NCI-H1417 (cell line): ENCODE measurements at regions not wholly inside any gene's neighbourhood (a gene's known extent, or its start where the extent isn't known, plus 50 kb on each side); places are given as distances from the start of the nearest gene placed in this dataset.
"Not testable (repeated sequence)": the region's sequence is repeated elsewhere in the genome, so short reads cannot be mapped to it uniquely, and the experiment has no call there.

Source experiments
- DNase-seq, 3 experiments: peaks; one replicate each; lab custom pipeline; 2025; lab: John Stamatoyannopoulos, UW

DNA sequence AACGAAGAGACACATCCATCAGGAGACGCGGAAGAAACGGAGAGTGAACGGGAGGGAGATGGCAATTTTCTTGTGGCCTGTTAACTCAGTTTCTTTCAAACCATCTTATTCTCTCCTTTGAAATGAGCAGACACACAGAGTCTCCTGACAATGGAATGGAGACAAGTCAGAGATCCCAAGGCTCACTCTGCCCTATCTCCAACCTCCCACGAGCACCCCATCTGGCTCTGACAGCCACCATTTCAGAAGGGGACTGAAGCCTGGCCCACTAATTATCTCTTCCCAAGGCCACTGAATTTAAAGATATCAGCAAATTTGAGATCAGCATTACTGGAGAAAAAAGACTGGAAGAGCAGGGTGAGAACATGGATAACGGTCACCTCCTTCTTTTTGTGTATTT, 215.6 kb downstream of the DHX15 start:
- DNase-seq = no peak

DNA sequence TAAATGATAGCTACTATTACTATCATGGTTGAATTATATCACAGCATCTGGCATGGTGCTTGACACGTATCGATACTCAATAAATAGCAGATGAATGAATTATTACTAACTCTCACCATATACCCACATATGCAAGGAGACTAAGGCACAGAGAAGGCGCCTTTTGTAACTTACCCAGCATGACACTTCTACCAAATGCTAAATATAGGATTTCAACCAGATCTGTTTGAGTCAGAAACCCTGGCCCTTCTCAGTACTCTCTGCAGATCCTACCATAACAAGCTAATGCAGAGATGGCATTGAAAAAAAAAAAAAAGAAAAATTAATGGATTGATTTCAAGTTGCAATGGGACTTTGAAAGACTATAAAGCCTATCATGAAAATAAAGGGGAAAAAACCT, 219.5 kb downstream of the DHX15 start:
- no peak for DNase-seq

DNA sequence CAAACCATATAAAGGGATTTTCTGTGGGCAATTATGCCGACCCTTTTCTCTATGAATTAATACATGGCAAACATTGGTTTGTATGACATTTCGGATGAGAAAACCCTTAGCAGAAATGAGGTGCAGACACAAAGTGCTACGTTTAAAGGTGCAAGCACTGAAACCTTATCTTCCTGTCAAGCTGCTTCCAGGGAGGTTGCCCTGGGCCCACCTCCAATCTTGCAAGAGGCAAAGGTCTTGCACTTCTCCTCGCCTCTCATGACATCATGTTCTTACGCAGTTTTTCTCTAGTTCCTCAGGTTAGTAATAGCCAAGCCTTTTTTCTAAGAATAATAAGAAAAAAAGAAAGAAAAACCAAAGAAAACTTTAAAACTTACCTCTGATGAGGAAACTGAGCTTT, 220.1 kb downstream of the DHX15 start:
- no peak for DNase-seq

DNA sequence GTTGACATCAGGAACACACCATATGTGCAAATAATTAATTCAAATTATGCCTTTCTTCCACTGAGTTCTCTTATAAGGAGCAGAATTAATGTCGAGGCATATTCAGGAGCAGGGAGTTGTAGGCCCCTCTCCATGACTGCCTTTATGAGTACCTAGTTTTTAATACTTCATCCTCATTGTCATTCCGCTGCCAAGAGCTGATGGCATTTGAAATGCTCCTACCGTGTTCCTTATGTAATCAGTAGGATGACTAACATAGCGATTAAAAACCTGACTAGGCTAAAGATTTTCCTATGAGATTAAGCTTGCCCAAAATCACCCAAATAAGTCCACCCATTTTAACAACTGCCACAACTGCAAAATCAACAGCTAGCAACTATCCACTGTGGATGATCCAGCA, 220.6 kb downstream of the DHX15 start:
- DNase-seq = peak in 1 of 3 experiments; percentile 23

DNA sequence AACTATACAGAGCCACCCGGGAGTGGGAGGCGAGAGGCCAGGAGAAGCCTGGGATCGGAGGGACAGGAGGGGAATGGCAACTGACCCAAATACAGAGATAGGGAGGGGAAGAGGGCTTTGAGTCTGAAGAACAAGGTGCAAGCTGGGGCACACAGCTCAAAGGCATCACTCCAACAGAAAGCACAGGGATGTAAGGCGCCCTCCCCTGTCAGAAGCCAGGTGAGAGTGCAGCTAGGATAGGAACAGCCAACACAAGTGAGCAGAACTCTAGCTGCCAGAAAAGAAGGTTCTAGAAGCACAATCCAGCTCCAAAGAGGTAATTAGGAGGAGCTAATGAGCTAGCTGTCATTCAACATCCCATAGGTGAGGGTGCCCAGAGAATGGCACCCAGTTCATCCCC, 232.2 kb downstream of the DHX15 start:
- DNase-seq = no peak

DNA sequence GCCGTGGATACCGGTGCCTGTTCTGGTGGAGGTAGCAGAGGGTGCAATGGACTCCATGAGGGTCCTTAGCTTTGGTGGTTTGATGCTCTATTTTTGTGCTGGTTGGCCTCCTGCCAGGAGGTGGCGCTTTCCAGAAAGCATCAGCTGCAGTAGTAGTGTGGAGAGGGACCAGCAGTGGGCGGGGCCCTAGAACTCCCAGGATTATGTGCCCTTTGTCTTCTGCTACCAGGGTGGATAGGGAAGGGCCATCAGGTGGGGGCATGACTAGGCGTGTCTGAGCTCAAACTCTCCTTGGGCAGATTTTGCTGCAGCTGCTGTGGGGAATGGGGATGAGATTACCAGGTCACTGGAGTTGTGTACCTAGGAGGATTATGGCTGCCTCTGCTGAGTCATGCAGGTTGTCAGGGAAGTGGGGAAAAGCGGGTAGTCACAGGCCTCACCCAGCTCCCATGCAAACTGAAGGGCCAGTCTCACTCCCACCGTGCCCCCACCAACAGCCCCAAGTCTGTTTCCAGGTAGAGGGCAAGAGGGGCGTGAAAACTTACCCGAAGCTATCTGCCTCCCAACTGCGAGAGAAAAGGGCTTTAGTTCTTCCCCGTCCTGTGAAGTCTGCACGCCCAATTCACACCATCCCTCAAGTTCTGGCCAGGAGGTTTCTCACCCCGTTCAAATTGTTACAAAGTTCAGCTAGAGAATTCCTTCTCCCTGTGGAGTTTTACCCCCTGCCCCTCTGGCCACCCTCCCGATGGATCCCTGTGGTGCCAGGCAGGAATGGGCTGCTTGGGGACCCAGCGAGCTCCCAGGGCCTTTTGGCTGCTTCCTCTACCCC, 235.0 kb downstream of the DHX15 start:
- not testable (repeated sequence) for DNase-seq

DNA sequence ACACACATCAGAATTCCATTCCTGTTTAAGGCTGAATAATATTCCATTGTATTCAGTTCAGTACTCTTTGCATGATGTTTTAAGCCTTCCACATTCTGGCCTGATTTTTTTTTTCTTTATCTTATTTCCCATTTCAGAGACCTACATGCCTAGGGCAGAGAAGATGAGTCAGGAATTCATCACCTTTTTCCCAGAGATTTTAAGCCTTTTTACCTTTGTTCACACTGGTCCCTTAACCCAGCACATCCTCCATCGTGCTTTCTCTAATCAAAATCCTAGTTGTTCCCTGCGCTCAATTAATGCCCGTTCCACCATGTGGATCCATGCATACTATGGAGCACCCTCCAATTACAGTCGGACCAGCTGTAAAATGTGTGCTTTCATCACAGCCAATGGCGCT, 245.1 kb downstream of the DHX15 start:
- no peak for DNase-seq

DNA sequence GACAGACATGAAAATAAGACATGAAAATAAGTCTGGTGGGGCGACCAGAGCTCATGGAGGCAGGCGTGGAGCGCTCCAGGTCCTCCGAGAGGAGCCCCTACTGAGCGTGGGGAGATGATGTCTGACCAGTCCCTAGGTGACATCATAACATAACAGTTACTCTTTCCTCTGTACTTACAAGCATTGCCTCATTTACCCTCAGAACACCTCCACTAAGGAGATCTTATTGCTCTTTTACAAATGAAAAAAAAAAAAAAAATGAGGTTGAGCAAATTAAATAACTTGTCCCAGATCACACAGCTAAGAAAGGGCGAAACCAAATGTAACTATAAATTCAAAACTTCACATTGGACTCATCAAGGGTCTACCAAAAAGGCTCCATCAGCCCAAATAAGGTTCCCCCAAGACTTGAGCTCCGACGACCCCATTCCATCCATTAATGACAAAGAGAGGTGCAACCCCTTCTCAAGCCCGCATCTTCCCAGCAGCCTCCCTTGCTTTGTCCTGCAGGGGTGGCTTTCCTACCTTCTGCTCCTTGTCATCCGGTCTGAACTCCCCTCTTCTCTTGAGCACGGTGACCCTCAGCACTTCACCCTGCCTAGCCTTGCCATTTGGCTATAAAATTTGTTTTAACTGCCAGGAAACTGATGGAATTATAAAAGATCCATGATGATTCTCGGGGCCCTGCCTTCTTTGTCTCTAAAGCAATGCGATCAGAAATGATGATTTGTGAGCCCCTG, 246.7 kb downstream of the DHX15 start:
- no peak for DNase-seq

DNA sequence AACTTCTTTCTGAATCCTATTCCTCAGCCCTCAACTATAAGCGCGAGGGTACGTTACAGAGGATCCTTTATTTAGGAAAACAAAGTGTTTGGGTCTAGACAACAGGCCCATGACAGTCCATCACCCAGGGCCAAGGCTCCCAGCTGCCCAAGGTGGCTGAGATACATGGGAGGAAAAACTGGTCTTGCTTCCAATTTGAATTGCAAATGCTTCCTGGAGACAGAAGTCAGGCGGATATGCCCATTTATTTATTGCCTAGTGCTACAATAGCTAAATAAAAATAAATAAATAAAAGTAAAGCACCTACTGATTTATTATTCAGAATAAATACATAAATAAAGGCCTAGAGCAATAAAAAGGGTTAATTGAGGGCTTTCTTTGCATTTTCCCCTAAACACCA, 248.7 kb downstream of the DHX15 start:
- no peak for DNase-seq

DNA sequence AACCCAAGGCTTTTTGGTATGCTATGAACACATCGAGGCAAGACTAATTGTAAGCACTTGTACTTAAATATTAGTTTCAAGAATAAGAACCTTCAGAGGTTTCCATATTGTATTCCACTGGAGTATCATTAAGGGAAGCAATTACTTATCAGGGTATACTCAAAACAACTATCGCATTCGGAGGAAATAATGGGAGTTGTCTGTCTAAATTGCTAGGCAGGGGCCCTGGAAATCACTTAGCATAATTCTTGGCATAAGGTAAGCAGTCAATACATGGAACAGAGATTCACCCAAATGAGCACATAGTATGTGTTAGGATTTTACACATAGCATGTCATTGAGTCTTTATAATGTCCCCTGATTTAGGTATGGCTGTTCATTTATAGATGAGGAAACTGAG, 249.4 kb downstream of the DHX15 start:
- no peak for DNase-seq

DNA sequence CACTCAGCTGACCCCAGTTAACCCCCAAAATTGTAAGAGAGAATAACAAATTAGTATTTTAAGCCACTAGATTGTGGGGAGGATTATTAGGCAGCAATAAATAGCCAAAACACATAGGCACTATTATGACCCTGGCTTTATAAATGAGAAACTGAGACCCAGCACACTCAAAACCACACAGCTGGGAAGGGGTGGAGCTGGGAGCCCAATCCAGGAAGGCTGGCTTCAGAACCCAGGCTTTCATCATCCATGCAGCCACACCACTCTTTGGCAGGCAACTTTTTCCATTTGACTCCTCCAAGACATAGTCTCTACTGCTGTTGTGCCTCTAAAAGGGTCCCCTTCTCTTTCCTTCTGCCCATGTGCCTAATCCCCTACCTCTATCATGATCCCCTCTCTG, 253.8 kb downstream of the DHX15 start:
- DNase-seq = no peak

DNA sequence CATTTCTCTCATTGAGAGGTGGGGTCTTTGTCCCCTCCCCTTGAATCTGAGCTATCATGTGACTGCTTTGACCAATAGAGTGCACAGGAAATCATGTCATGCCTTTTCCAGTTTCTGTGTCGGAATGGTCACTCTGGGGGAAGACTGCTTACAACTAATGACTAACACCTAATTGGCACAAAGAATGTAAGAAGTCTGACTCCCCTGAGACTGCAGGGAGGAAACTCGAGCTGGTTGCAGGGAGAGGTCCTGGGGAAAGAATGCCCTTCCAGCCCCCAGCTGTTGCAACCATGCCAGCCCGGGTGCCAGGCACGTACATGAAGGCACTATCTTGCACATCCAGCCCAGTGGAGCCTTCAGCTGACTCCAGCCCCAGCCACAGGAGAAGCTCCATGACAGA, 254.2 kb downstream of the DHX15 start:
- DNase-seq = no peak

DNA sequence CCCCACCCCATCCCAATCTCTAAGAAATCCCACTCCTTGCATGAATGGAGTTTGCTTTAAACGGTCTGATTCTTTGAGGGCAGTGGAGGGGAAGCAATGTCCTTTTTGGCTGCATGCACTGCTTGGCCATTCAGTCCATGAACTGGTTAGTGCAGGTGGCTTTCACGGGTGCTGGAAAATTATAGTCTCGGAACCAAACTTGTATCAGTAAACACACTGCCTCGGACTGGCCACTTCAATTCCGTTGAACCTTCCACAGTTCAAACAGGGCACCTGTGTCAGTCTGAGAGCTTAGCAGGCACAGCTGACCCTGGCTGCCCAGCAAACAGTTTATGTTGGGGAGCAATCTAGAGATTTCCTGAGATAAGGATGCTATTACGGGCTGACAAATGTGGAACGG, 255.6 kb downstream of the DHX15 start:
- DNase-seq = no peak

DNA sequence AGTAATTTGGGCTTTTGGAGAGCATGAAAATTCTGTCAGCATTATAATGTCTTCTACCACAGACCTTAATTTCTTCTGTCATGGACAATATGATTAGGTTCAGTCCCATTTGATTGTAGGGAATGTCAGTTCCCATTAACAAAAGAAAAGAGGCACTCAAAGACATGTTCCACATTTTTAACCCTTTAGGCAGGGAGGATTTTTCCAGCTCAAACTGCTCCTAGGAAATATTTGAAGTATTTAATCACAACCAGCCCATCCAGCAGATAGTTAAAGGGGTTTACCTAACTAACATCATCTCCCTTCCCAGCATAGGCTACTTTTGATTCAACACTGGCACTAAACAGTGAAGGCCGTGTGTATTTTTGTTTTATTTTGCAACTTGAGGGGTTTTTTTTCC, 256.0 kb downstream of the DHX15 start:
- DNase-seq = no peak

DNA sequence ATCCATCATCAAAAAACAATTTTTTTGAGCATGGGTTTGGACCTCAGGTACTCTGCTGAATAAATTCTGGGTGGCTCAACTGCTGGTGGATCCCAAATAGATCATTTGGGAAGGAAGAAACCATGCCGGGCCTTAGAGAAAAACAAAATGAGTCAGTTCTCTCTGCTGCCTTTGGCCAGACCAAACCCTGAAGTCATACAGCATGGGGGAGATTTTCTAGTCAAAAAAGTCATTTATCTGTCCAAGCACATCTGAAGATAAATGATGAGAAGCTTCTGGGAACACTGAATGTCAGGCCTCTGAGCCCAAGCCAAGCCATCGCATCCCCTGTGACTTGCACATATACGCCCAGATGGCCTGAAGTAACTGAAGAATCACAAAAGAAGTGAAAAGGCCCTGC, 261.4 kb downstream of the DHX15 start:
- DNase-seq = no peak

DNA sequence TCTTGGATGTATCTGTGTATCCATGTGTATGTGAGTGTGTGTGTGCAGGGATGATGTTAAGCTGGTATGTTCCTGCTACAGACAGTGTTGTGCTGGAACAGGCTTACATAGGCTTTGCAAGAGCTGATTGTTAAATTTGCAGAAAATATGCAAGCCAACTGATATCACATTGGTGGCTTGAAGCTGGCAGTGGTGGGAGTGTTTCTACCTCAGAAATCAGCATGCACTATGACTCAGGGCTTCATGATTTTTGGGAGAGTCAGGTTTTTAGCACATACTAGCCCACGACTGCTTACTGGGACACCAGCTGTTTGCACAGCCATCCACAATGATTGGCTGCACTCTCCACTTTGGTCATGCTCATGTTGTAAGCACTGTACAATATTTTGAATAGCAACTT, 261.8 kb downstream of the DHX15 start:
- DNase-seq = no peak

DNA sequence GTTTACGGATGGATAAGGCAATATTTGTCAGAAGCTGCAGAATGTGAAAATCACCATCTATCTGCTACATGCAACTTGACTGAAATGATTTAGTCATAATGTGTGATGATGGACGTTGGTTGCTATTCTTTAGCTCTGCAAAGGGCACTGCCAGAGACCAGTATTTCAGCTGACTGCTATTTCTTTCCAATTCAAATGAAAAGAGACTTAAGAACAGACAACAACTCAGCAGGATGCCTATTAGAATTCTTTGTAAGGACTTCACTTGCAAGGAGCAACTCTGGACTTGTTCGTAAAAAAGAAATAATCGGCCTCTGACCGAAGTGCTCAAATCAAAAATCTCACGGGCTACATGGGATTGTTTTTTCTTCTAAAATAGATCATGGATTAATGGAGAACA, 262.7 kb downstream of the DHX15 start:
- DNase-seq = no peak

DNA sequence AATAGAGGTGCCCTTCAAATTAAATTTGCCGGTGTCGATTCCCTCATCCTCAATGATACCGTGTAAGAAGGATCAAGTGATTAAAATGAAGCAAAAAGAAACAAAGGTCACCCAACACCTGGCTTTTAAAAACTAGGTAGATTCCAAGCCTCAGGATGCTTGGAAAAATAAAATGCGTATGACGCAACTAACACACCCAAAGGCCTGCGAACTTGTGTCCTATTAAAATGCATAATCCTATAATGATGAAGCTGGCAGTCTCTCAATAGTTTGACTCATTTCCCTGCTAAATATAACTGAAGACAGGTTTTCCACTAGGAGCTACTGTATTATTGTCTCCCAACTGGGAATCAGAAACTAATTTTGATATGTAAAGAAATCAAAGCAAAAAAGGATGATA, 263.2 kb downstream of the DHX15 start:
- DNase-seq = no peak

DNA sequence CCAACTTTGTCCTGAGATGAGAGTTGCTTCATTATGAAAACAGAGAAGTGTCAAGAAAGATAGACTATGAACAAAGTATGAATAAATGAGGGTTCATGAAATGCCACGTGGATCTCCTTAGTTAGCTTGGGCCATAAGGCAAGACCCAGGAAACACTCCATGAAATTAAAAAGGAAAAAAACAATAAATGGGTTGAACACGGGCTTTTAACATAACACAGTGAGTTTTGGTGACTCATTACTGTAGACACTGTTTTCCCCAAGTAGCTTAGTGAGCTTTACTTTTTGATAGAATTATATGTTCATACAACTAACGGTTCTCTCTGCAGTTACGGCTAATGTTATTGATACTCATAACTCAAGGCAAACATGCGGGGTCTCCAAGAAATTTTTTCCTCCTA, 265.0 kb downstream of the DHX15 start:
- DNase-seq = no peak

DNA sequence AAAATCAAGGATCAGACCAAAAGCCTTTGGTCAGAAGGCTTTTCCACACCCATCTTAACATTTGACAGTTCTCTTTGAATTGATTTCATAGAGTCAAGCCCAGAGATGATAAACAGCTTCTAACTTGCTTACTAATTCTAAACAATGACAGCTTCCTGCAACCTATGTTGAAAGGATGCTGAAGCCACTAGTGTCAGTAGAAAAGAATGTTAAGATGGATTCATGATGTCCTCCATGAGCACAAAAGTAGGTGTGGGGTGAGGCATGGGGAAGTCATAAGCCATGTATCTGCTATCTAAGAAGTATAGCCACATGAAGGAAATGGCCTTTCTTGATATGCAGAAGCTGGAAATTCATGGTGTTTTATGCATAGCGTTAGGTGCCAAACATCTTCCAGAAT, 269.3 kb downstream of the DHX15 start:
- no peak for DNase-seq

DNA sequence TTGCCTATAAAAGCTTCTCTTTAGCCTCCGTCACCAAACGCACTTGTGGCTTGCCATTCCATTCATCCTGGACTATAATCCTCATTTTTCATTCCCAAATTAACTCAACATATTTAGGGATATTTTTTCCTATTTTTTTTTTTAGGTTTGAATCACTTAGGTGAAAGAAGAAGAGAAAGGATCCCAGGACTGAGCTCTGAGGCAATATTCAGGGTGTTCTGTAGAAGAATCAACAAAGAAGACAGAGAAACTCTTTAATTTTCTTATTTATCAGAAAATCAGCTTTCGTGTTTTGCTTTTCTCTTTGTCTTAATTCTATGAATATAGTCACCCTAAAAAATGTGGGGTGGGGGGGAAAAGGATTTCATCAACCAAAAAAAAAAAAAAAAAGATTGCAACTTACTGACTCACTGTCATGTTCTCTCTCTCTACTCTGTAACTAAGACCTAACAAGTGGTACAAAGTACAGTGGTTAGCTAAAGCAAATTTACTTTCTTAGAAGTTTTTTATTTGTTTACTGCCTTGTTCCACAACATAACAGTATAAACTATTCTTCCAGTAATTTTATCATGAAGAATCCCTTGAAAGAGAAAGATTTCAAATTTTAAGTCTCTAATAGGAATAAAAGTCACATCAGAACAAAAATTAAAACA, 272.0 kb downstream of the DHX15 start:
- no peak for DNase-seq

DNA sequence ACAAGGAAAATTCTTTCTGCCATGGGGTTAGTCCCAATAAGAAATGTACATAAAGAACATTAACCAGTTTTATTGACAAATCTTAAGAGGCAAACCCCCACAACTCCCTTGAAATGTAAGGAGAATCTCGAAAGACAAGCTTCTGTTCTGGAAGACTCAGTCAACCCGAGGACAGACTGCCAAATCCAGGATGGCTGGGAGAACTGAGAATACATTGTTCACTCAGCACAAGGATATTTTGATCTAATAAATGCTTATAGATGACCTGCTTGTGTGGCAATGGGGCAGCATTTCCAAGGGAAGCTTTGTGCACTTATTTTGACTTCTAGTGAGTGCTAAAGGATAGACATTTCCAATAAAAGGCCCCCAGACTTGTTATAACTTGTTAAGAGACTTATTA, 280.4 kb downstream of the DHX15 start:
- no peak for DNase-seq

DNA sequence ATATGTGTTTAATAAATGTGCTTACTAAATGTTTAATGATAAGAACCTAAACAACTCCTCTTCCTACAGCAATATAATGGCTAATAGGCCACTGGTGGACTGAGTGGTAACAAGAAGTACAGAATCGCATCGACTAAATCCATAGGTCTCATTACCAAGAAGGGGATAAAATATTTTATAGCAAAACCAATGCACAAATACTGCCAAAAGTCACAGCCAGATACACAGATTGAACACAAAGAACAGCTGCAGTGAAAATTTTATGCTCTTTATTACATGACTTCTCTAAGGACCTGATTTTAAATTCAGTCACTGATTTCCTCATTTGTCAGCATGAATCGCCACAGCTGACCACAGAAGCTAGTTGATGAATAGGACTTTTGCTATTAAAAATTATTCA, 285.4 kb downstream of the DHX15 start:
- no peak for DNase-seq
